ENCODE measurements at regions not wholly inside any gene's neighbourhood (a gene's known extent, or its start where the extent isn't known, plus 50 kb on each side); places are given as distances from the start of the nearest gene placed in this dataset.

GRCh38 chr2:18498531-18498930 lies 61.9 kb downstream of the RDH14 start:
- Histone ChIP-seq H3K4me1 (no peaks in the 10 kb centered on the region), H3K27ac (no peak overlapping the region), H3K36me3 (no peaks in the 10 kb centered on the region), H3K27me3 (peaks cover 0 to 3% (median 0%) of the 10 kb centered on the region in 4 donors), H3K4me3 (no peak overlapping the region), H3K9me3 (no peaks in the 10 kb centered on the region)
- DNase-seq: no peak
- intact Hi-C loops (cut with DNase I): no loop called here
- TF ChIP-seq, protein P1, sequence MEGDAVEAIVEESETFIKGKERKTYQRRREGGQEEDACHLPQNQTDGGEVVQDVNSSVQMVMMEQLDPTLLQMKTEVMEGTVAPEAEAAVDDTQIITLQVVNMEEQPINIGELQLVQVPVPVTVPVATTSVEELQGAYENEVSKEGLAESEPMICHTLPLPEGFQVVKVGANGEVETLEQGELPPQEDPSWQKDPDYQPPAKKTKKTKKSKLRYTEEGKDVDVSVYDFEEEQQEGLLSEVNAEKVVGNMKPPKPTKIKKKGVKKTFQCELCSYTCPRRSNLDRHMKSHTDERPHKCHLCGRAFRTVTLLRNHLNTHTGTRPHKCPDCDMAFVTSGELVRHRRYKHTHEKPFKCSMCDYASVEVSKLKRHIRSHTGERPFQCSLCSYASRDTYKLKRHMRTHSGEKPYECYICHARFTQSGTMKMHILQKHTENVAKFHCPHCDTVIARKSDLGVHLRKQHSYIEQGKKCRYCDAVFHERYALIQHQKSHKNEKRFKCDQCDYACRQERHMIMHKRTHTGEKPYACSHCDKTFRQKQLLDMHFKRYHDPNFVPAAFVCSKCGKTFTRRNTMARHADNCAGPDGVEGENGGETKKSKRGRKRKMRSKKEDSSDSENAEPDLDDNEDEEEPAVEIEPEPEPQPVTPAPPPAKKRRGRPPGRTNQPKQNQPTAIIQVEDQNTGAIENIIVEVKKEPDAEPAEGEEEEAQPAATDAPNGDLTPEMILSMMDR (IDR thresholded peaks at IDR 0.05): no peak
- no peak for TF ChIP-seq POLR2A (IDR thresholded peaks at IDR 0.05)

GRCh38 chr2:18496516-18496915 lies 63.9 kb downstream of the RDH14 start:
- H3K4me3 ChIP-seq: no peak overlapping the region
- no peak for DNase-seq
- WGBS, 2 donors: 67 to 80% methylated on average over 4 of the region's 4 CpGs
- no peaks in the 10 kb centered on the region for H3K9me3 ChIP-seq
- H3K4me1 ChIP-seq: no peaks in the 10 kb centered on the region
- H3K27me3 ChIP-seq: peaks cover 0 to 3% (median 0%) of the 10 kb centered on the region in 4 donors
- TF ChIP-seq, protein P1 (IDR thresholded peaks at IDR 0.05): no peak
- TF ChIP-seq POLR2A (IDR thresholded peaks at IDR 0.05): no peak
- intact Hi-C loops (cut with DNase I): no loop called here
- H3K36me3 ChIP-seq: no peaks in the 10 kb centered on the region
- H3K27ac ChIP-seq: no peak overlapping the region

DNA sequence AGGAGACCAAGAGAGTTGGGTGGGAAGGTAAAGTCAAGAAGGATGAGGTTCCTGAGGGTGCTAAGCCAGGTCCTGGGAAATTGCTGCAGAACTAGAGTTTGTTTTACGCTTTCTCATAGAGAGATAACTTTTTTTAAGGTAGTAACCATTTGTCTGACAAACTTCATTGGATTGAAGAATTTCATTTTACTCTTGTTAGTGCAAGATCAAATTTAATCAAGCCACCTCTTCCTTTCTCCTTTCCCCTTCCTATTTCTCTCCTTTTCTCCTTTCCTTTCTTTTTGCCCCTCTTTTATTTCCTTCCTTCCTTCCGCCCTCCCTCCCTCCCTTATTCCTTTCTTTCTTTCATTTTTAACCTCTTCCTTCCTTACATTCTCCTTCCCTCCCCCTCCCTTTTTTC lies 65.4 kb downstream of the RDH14 start:
- Histone ChIP-seq H3K9me3 (no peaks in the 10 kb centered on the region), H3K4me3 (no peak overlapping the region), H3K27ac (no peak overlapping the region), H3K4me1 (no peaks in the 10 kb centered on the region), H3K36me3 (no peaks in the 10 kb centered on the region), H3K27me3 (peaks cover 0 to 3% (median 0%) of the 10 kb centered on the region in 4 donors)
- intact Hi-C loops (cut with DNase I): no loop called here
- TF ChIP-seq, protein P1 (IDR thresholded peaks at IDR 0.05): no peak
- no peak for TF ChIP-seq POLR2A (IDR thresholded peaks at IDR 0.05)
- no peak for DNase-seq
- WGBS, 2 donors: 45 to 60% methylated on average over 2 of the region's 2 CpGs

DNA sequence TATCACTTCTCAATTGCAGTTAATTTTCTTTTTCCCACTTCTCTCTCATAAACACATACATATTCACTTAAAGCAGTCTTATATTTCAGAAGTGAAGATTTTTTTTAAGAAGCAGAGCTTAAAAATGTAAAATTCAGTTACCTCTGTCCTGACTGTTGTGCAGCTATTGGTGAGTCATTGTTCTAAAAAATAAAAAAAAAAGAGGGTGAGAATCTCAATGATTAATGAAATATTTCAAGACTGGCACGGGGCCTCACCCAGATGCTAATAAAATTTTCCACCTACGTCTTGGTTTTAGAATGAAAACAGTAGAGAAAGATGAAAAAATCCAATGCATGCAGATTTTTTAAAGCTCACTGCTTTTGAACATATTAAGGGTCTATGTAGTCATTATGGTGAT lies 67.7 kb downstream of the RDH14 start:
- DNase-seq: no peak
- H3K27me3 ChIP-seq: peaks cover 0 to 3% (median 0%) of the 10 kb centered on the region in 4 donors
- no peaks in the 10 kb centered on the region for H3K4me1 ChIP-seq
- H3K36me3 ChIP-seq: no peaks in the 10 kb centered on the region
- no peaks in the 10 kb centered on the region for H3K9me3 ChIP-seq
- intact Hi-C loops (cut with DNase I): no loop called here
- H3K4me3 ChIP-seq: no peak overlapping the region
- TF ChIP-seq, protein P1 (IDR thresholded peaks at IDR 0.05): no peak
- no peak overlapping the region for H3K27ac ChIP-seq
- 37 to 40% methylated on average over 2 of the region's 2 CpGs for WGBS, 2 donors

- WGBS, 2 donors: 70 to 87% methylated on average over 2 of the region's 3 CpGs
Measured at GRCh38 chr2:18491577-18491976, 68.9 kb downstream of the RDH14 start.

More at GRCh38 chr2:18491577-18491976, 68.9 kb downstream of the RDH14 start:
- no peak for DNase-seq
- TF ChIP-seq POLR2A (IDR thresholded peaks at IDR 0.05): no peak
- TF ChIP-seq, protein P1 (IDR thresholded peaks at IDR 0.05): no peak
- Histone ChIP-seq H3K4me1 (no peaks in the 10 kb centered on the region), H3K27me3 (peaks cover 0 to 3% (median 0%) of the 10 kb centered on the region in 4 donors), H3K36me3 (no peaks in the 10 kb centered on the region), H3K9me3 (no peaks in the 10 kb centered on the region), H3K4me3 (no peak overlapping the region), H3K27ac (no peak overlapping the region)
- intact Hi-C loops (cut with DNase I): no loop called here

All from esophagus squamous epithelium (tissue), 5 donors.